Keratinocyte (primary cell): ENCODE measurements at regions not wholly inside any gene's neighbourhood (a gene's known extent, or its start where the extent isn't known, plus 50 kb on each side); places are given as distances from the start of the nearest gene placed in this dataset.
"Not testable (repeated sequence)": the region's sequence is repeated elsewhere in the genome, so short reads cannot be mapped to it uniquely, and the experiment has no call there.

Experiments used
- DNase-seq: peaks from one replicate; pipeline ENCODE4 v3.0.0-alpha.2; 2011; ENCODE audit warnings: low read depth, missing footprints, low spot score
- FAIRE-seq: peaks from 2 replicates; lab custom pipeline; 2011; peaks lifted over from hg19 to GRCh38; lab: Jason Lieb, UNC
- H2AFZ ChIP-seq: 2 replicates; pipeline ENCODE4 v1.6.0; 2012; ENCODE audit warnings: low read length, control low read depth, inconsistent platforms; ENCODE audit not compliant: control insufficient read depth
- H3K27ac ChIP-seq: 2 replicates; pipeline ENCODE4 v1.5.1; 2011; ENCODE audit warnings: low read length; ENCODE audit not compliant: control insufficient read depth, insufficient read depth
- H3K27me3 ChIP-seq: 3 replicates; pipeline ENCODE4 v1.6.0; 2011; ENCODE audit warnings: low read length; ENCODE audit not compliant: control insufficient read depth, insufficient read depth; ENCODE audit errors: extremely low read depth
- H3K36me3 ChIP-seq, 2 experiments: 2 replicates in 1 of 2; 3 replicates in 1 of 2; pipeline ENCODE4 v1.5.1; 2011; ENCODE audit warnings: low read length in 2 of 2, mild to moderate bottlenecking in 1 of 2; ENCODE audit not compliant: control insufficient read depth in 2 of 2, insufficient read depth in 2 of 2; ENCODE audit errors: extremely low read depth in 1 of 2
- H3K4me1 ChIP-seq: 3 replicates; pipeline ENCODE4 v1.5.1; 2011; ENCODE audit warnings: low read length; ENCODE audit not compliant: control insufficient read depth, insufficient read depth; ENCODE audit errors: extremely low read depth
- H3K4me2 ChIP-seq: 3 replicates; pipeline ENCODE4 v1.6.0; 2011; ENCODE audit warnings: low read depth, low read length; ENCODE audit not compliant: control insufficient read depth, insufficient read depth; ENCODE audit errors: extremely low read depth
- H3K4me3 ChIP-seq, 3 experiments: fragments of 200-600 bp in 1 of 3; sonication (generic) in 1 of 3; 2 replicates in 2 of 3; 3 replicates in 1 of 3; pipeline ENCODE4 v1.5.1; 2011 to 2016; ENCODE audit warnings: low read length in 3 of 3, mild to moderate bottlenecking in 3 of 3, control low read depth in 2 of 3, inconsistent platforms in 1 of 3, low read depth in 1 of 3, mixed read lengths in 1 of 3, mixed run types in 1 of 3, moderate library complexity in 1 of 3; ENCODE audit not compliant: control insufficient read depth in 2 of 3, insufficient read depth in 2 of 3; ENCODE audit errors: extremely low read depth in 1 of 3
- H3K79me2 ChIP-seq: 2 replicates; pipeline ENCODE4 v1.6.0; 2012; ENCODE audit warnings: low read length; ENCODE audit not compliant: control insufficient read depth, insufficient read depth
- H3K9ac ChIP-seq: 3 replicates; pipeline ENCODE4 v1.6.0; 2011; ENCODE audit warnings: low read length; ENCODE audit not compliant: control insufficient read depth, insufficient read depth; ENCODE audit errors: extremely low read depth
- H3K9me1 ChIP-seq: 3 replicates; pipeline ENCODE4 v1.6.0; 2011; ENCODE audit warnings: low read length; ENCODE audit not compliant: control insufficient read depth, insufficient read depth; ENCODE audit errors: extremely low read depth
- H3K9me3 ChIP-seq: 2 replicates; pipeline ENCODE4 v1.5.1; 2012; ENCODE audit warnings: low read depth, low read length; ENCODE audit not compliant: control insufficient read depth
- H4K20me1 ChIP-seq: 3 replicates; pipeline ENCODE4 v1.6.0; 2011; ENCODE audit warnings: low read length; ENCODE audit not compliant: control insufficient read depth, insufficient read depth; ENCODE audit errors: extremely low read depth
- EZH2 ChIP-seq: IDR thresholded peaks from one replicate; pipeline ENCODE4 v1.6.1; 2012; ENCODE audit warnings: inconsistent platforms, mild to moderate bottlenecking, low read length, moderate library complexity
- dilution Hi-C: fragments of 300-500 bp; cut with MboI; formaldehyde crosslinking; loops from one replicate; pipeline ENCODE4 v1.7.0; 2020; ENCODE audit warnings: low sequenced_read_pairs; ENCODE audit not compliant: extremely low pct_ligation_motif_present
- TF ChIP-seq, protein P1 (sequence below), 3 experiments: IDR thresholded peaks in 1 of 3; conservative IDR thresholded peaks in 1 of 3; optimal IDR thresholded peaks in 1 of 3; 2 replicates in 2 of 3; 3 replicates in 1 of 3; pipeline versions ENCODE3 to v1.5.1; 2011; ENCODE audit warnings: low read length in 3 of 3, mild to moderate bottlenecking in 3 of 3, moderate library complexity in 2 of 3, control low read depth in 1 of 3, inconsistent platforms in 1 of 3; ENCODE audit not compliant: insufficient read depth in 2 of 3; ENCODE audit errors: extremely low read depth in 1 of 3

DNA sequence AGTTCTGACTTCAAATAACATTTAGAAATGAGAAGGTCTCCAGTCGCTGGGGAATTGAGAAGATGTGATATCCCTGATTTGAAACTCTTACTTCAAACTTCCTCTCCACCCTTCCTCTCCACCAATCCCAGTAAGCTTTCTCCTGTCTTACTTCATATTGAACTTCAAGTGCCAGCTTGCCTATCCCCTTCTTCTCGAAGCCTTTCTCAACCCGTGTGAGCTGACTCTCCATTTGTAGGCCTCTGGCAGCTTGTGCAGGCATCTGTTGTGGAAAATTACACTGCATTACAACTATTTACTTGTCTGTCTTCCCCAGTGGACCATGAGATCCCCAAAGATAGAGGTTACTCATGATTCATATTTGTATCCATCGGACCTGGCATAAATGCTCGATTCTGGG, 280.8 kb upstream of the CDH5 start:
- no peaks in the 10 kb centered on the region for H4K20me1 ChIP-seq
- H3K4me2 ChIP-seq, result no peak overlapping the region
- no peaks in the 10 kb centered on the region for H3K9me1 ChIP-seq
- H3K9ac ChIP-seq, result no peak overlapping the region
- no peak overlapping the region for H2AFZ ChIP-seq
- H3K4me3 ChIP-seq, result no peak overlapping the region
- H3K4me1 ChIP-seq, result peaks cover 18% of the 10 kb centered on the region
- FAIRE-seq (peak; percentile 34), DNase-seq (no peak)
- dilution Hi-C loops, result no loop called here
- TF ChIP-seq, protein P1, sequence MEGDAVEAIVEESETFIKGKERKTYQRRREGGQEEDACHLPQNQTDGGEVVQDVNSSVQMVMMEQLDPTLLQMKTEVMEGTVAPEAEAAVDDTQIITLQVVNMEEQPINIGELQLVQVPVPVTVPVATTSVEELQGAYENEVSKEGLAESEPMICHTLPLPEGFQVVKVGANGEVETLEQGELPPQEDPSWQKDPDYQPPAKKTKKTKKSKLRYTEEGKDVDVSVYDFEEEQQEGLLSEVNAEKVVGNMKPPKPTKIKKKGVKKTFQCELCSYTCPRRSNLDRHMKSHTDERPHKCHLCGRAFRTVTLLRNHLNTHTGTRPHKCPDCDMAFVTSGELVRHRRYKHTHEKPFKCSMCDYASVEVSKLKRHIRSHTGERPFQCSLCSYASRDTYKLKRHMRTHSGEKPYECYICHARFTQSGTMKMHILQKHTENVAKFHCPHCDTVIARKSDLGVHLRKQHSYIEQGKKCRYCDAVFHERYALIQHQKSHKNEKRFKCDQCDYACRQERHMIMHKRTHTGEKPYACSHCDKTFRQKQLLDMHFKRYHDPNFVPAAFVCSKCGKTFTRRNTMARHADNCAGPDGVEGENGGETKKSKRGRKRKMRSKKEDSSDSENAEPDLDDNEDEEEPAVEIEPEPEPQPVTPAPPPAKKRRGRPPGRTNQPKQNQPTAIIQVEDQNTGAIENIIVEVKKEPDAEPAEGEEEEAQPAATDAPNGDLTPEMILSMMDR (optimal IDR thresholded peaks at IDR 0.05 in 1 of 3, IDR thresholded peaks at IDR 0.05 in 1 of 3, conservative IDR thresholded peaks at IDR 0.05 in 1 of 3; ENCODE audit: extremely low read depth in 1 of 3, insufficient read depth in 2 of 3, low read length in 3 of 3), result no peak
- TF ChIP-seq EZH2, result no peak
- H3K9me3 ChIP-seq, result no peaks in the 10 kb centered on the region
- H3K79me2 ChIP-seq, result no peaks in the 10 kb centered on the region
- H3K27ac ChIP-seq, result no peak overlapping the region
- no peaks in the 10 kb centered on the region for H3K27me3 ChIP-seq
- H3K36me3 ChIP-seq, result no peaks in the 10 kb centered on the region

DNA sequence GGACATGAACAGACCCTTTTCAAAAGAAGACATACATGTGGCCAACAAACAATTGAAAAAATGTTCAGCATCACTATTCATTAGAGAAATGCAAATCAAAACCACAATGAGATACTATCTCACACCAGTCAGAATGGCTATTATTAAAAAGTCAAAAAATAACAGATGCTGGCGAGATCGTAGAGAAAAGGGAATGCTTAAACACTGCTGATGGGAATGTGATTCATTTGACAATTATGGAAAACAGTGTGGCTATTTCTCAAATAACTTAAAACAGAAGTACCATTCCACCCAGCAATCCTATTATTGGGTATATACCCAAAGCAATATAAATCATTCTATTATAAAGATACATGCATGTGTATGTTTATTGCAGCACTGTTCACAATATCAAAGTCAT, 281.8 kb upstream of the CDH5 start:
- H3K36me3 ChIP-seq, H4K20me1 ChIP-seq, H3K79me2 ChIP-seq, H3K4me3 ChIP-seq, H3K9me1 ChIP-seq, H3K4me2 ChIP-seq, H3K27ac ChIP-seq, H2AFZ ChIP-seq, H3K27me3 ChIP-seq, FAIRE-seq, H3K9ac ChIP-seq, dilution Hi-C loops, H3K9me3 ChIP-seq, DNase-seq: not testable (repeated sequence)
- peaks cover 18% of the 10 kb centered on the region for H3K4me1 ChIP-seq

DNA sequence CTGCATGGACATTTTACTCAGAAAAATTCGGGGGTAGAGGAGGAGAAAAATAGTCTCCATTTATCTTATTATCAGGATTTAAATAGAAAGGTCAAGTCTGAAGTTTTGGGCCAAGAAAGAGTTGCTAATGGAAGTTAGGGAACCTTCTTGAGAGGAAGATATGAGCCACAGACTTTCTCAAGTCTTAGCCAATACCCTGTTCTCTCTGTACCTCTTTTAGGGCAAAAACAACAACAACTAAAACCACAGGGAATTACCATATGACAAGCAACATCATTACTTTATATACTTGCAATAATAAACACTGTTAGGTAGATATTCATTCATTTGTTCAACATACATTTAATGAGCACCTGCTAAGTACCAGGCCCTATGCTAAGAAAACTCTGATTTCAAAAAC, 282.2 kb upstream of the CDH5 start:
- Histone ChIP-seq H3K4me2 (no peak overlapping the region), H3K4me3 (no peak overlapping the region), H4K20me1 (no peaks in the 10 kb centered on the region), H3K36me3 (no peaks in the 10 kb centered on the region), H3K9me1 (no peaks in the 10 kb centered on the region), H3K27me3 (no peaks in the 10 kb centered on the region), H2AFZ (no peak overlapping the region), H3K79me2 (no peaks in the 10 kb centered on the region), H3K9me3 (no peaks in the 10 kb centered on the region), H3K9ac (no peak overlapping the region), H3K27ac (no peak overlapping the region), H3K4me1 (peaks cover 18% of the 10 kb centered on the region)
- TF ChIP-seq, protein P1 (optimal IDR thresholded peaks at IDR 0.05 in 1 of 3, IDR thresholded peaks at IDR 0.05 in 1 of 3, conservative IDR thresholded peaks at IDR 0.05 in 1 of 3; ENCODE audit: extremely low read depth in 1 of 3, insufficient read depth in 2 of 3, low read length in 3 of 3), result no peak
- TF ChIP-seq EZH2, result no peak
- dilution Hi-C loops, result no loop called here
- FAIRE-seq (no peak), DNase-seq (no peak)
